Activated CD8-positive, alpha-beta memory T cell treated with anti-CD3 and anti-CD28 coated beads for 48 hours (primary cell): ENCODE measurements at regions not wholly inside any gene's neighbourhood (a gene's known extent, or its start where the extent isn't known, plus 50 kb on each side); places are given as distances from the start of the nearest gene placed in this dataset.

Source experiments
- DNase-seq, 3 experiments: peaks; one replicate each; pipeline ENCODE4 v3.0.0-alpha.2; 2020; ENCODE audit warnings: low read depth in 2 of 3, low spot score in 2 of 3

DNA sequence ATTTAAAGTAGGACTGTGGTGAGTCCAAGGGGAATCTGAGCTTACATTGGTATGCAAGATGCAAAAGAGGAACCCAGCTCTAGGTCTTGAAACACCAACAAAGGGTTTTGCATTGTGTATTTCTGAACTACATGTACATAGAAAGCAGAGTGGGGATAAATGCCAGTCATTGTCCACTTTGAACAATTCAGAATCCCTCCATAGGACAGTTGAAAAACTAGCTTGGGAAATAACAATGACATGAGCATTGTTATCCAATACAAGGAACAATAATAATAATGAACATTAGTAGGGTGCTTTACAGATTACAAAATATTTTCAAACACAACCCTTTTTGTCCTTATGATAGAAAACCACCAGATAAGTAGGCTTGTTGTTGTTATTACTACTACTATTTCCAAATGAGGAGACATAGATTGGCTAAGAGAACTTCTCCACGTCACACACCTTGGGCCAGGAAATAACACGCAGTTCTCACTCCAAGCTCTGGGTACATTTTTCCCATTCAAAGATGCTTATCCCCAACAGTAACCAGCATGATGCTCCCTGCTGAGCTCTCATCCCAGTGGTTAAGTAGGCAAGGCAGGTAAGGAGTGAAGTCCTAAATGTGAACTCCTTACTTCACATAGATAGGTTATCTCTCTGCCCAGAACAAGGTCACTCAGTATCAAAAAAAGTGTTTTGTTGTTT is 51.7 kb upstream of the RASSF8 start:
- DNase-seq, result no peak
